Choroid plexus epithelial cell (primary cell): ENCODE measurements at regions not wholly inside any gene's neighbourhood (a gene's known extent, or its start where the extent isn't known, plus 50 kb on each side); places are given as distances from the start of the nearest gene placed in this dataset.

Experiments
- DNase-seq: peaks from one replicate; pipeline ENCODE4 v3.0.0-alpha.2; 2010; ENCODE audit warnings: low read depth
- H3K4me3 ChIP-seq: 2 replicates; pipeline ENCODE4 v1.5.1; 2011; ENCODE audit warnings: low read depth, mild to moderate bottlenecking, control low read depth, low read length, moderate library complexity
- CTCF ChIP-seq: conservative IDR thresholded peaks from 2 replicates; pipeline ENCODE4 v1.5.1; 2011; ENCODE audit warnings: low read depth, mild to moderate bottlenecking, control low read depth, inconsistent platforms, low read length, moderate library complexity

GRCh38 chr3:132818251-132818650, 96.0 kb upstream of the NPHP3 start:
- no peak overlapping the region for H3K4me3 ChIP-seq
- no peak for TF ChIP-seq CTCF
- DNase-seq = no peak

DNA sequence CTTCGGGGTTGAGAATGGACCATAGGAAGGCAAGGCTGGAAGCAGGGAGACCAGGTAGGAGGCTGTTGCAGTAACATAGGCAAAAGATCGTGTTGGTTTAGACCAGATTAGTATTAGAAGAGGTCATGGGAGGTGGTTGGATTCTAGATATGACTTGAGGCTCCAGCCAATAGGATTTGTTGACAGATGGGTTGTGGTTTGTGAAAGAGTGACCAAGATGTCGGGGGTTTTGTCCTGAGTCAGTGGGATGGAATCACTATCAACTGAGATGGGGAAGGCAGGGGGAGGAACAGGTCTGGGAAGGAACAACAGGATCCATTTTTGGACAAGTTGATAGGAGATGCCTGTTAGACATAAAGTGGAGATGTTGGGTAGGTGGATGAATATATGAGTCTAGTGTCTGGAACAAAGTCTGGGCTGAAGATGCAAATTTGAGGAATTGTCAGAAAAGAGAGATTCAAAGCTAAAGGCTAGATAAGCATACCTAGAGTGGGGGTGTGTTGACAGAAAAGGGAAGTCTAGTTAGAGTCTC, 95.5 kb upstream of the NPHP3 start:
- no peak for TF ChIP-seq CTCF
- no peak for DNase-seq
- H3K4me3 ChIP-seq = no peak overlapping the region

DNA sequence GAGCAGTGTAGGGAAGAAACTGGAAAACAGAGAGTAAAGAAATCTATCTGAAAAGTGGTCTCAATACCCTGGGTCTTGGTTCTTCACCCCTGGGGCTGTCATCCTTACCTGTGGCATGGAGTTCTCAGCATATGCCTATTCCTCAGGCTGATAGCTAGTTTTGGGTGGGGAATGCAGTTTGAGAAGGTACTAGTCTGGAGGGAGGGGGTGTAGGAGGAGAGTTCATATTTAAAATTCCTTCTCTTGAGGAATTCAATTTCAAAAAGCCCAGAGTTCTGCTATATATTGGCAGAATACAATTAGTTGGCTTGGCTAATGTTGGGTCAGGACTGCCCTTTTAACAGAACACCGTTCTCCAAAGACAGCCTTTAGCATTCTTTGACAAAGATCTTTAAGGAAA, 82.9 kb upstream of the NPHP3 start:
- TF ChIP-seq CTCF = no peak
- no peak for DNase-seq
- H3K4me3 ChIP-seq = no peak overlapping the region

GRCh38 chr3:132804498-132804897, 82.3 kb upstream of the NPHP3 start:
- DNase-seq = peak; percentile 41
- H3K4me3 ChIP-seq = no peak overlapping the region
- no peak for TF ChIP-seq CTCF

DNA sequence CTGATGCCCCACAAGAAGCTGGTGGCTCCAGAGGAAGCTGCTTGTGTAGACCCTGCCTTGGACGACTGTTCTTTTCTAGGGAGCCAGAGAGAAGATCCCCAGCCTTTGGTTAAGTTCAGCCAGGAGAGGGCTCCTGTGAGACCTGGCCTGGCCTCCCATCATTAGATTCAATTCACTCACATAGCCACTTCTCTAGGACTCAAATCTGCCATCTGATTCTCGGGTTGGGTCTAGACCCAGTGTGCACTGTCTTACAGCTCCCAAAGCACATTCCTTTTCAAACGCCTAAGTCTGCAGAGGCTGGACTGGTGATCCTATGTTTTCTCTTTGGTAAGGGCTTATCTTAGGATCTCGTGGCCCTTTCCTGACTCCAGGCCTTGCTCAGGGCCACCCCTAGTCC, 81.7 kb upstream of the NPHP3 start:
- peak; percentile 17 for TF ChIP-seq CTCF
- DNase-seq = no peak

DNA sequence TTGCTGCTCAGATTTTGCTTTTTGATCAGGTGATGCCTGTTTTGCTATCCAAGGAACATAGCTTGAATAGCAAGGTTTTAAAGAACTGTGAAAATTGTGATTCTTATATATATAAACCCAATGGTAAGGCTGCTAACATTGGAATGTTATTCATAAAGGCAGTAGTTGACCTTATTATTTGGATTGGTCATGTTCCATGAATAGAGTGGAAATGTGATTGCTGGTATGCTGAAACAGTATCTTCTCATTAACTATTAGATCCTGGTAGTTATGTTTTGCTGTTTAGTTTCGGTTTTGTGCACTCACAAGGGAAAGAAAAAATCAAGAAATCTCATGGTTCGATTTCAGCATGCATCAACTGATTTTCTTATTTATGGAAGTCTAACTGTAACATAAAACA, 78.7 kb upstream of the NPHP3 start:
- TF ChIP-seq CTCF = no peak
- H3K4me3 ChIP-seq = no peak overlapping the region
- peak; percentile 62 for DNase-seq

More for the DNA sequence above, 81.7 kb upstream of the NPHP3 start:
- H3K4me3 ChIP-seq = no peak overlapping the region

GRCh38 chr3:132790806-132791205, 68.6 kb upstream of the NPHP3 start:
- no peak for TF ChIP-seq CTCF
- H3K4me3 ChIP-seq = no peak overlapping the region
- DNase-seq = no peak
